ENCODE measurements at regions not wholly inside any gene's neighbourhood (a gene's known extent, or its start where the extent isn't known, plus 50 kb on each side); places are given as distances from the start of the nearest gene placed in this dataset.

GRCh38 chr18:26614374-26614773 lies 66.0 kb upstream of the KCTD1 start:
- Histone ChIP-seq H3K36me3 (no peaks in the 10 kb centered on the region), H3K27me3 (no peaks in the 10 kb centered on the region), H3K27ac (no peak overlapping the region), H3K4me1 (peaks cover 0 to 5% (median 0%) of the 10 kb centered on the region in 4 donors), H3K4me3 (no peak overlapping the region), H3K9me3 (no peaks in the 10 kb centered on the region)
- TF ChIP-seq POLR2AphosphoS5 (IDR thresholded peaks at IDR 0.05) (no peak), POLR2A (IDR thresholded peaks at IDR 0.05) (no peak), EP300 (IDR thresholded peaks at IDR 0.05) (no peak), CTCF (IDR thresholded peaks at IDR 0.05) (no peak)
- WGBS, 2 donors, result 72 to 84% methylated on average over 3 of the region's 3 CpGs
- intact Hi-C loops (cut with DNase I), result no loop called here
- no peak for DNase-seq

Data from sigmoid colon (tissue), 6 donors.